WTC11 (cell line): ENCODE measurements at regions not wholly inside any gene's neighbourhood (a gene's known extent, or its start where the extent isn't known, plus 50 kb on each side); places are given as distances from the start of the nearest gene placed in this dataset.

Source experiments
- ARID4B ChIP-seq: sonication (generic); formaldehyde crosslinking; IDR thresholded peaks from 2 replicates; pipeline ENCODE4 v1.8.0; 2023; ENCODE audit warnings: missing genetic modification reagents, mild to moderate bottlenecking, borderline replicate concordance
- CTCF ChIP-seq: fragments of 200-600 bp; IDR thresholded peaks from 2 replicates; pipeline ENCODE4 v1.8.0; 2022; ENCODE audit warnings: antibody characterized with exemption
- EMX1 ChIP-seq: fragments of 250-450 bp; sonication (Bioruptor Pico); IDR thresholded peaks from 2 replicates; pipeline ENCODE4 v1.8.0; 2021; ENCODE audit warnings: mild to moderate bottlenecking
- TCF7 ChIP-seq: sonication (generic); formaldehyde crosslinking; IDR thresholded peaks from 2 replicates; pipeline ENCODE4 v1.8.0; 2022; ENCODE audit warnings: mild to moderate bottlenecking, low read depth, missing genetic modification reagents, moderate library complexity
- USF2 ChIP-seq: sonication (generic); formaldehyde crosslinking; IDR thresholded peaks from 2 replicates; pipeline ENCODE4 v1.8.1; 2023; ENCODE audit warnings: mild to moderate bottlenecking, missing genetic modification reagents, moderate library complexity
- ZNF532 ChIP-seq: fragments of 250-450 bp; sonication (Bioruptor Pico); IDR thresholded peaks from 2 replicates; pipeline ENCODE4 v1.9.0; 2021; ENCODE audit warnings: mild to moderate bottlenecking, borderline replicate concordance

- no peak for TF ChIP-seq ARID4B (CRISPR knock-in tag)
- no peak for TF ChIP-seq CTCF
- TF ChIP-seq ZNF532 (CRISPR knock-in tag): no peak
- no peak for TF ChIP-seq EMX1 (CRISPR knock-in tag)
- no peak for TF ChIP-seq TCF7 (CRISPR knock-in tag)
- no peak for TF ChIP-seq USF2 (CRISPR knock-in tag)
Observed at GRCh38 chr12:28930704-28931103, 218.4 kb upstream of the FAR2 start.
